ENCODE measurements at regions not wholly inside any gene's neighbourhood (a gene's known extent, or its start where the extent isn't known, plus 50 kb on each side); places are given as distances from the start of the nearest gene placed in this dataset.

DNA sequence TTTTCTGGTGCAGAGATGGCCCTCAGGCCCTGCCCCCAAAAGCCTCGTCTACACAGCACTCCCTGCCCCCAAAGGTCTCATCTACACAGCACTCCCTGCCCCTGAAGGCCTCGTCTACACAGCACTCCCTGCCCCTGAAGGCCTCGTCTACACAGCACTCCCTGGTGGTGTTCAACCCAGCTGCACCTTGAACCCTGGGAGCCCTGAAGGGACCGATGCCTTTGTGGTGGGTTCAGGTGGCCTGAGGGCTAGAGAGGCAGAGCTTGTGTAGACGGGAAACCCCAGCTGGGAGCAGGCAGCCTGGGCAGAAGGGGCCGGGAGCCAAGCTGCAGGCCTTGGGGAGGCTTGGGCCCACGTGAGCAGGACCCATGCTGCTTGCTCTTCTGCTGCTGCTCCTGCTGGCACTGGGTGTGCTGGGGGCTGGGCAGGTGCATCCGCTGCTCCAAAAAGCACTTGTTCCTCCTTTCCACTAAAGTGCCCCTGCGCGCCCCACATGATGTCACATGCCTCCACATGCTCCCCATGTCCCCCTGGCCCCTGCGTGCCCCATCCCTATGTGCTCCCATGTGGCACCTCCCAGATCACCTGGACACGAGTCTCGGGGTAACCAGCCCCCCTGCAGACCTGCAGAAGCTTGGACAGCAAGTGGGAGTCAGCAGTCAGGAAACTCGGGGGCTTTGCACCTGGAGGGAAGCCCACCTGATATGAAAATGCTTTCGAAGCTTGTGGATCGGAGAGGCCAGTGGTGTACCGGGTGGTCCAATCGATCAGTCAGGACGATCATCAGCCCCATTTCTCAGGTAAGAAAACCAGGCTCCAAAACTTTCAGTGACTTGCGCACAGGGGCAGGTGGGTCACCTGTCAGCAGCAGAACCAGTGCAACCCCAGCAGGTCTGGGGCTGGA, 94.9 kb upstream of the CTDP1 start:
- TF ChIP-seq, protein P1, sequence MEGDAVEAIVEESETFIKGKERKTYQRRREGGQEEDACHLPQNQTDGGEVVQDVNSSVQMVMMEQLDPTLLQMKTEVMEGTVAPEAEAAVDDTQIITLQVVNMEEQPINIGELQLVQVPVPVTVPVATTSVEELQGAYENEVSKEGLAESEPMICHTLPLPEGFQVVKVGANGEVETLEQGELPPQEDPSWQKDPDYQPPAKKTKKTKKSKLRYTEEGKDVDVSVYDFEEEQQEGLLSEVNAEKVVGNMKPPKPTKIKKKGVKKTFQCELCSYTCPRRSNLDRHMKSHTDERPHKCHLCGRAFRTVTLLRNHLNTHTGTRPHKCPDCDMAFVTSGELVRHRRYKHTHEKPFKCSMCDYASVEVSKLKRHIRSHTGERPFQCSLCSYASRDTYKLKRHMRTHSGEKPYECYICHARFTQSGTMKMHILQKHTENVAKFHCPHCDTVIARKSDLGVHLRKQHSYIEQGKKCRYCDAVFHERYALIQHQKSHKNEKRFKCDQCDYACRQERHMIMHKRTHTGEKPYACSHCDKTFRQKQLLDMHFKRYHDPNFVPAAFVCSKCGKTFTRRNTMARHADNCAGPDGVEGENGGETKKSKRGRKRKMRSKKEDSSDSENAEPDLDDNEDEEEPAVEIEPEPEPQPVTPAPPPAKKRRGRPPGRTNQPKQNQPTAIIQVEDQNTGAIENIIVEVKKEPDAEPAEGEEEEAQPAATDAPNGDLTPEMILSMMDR (conservative IDR thresholded peaks at IDR 0.05; ENCODE audit: low read length) = no peak
- H3K4me3 ChIP-seq (ENCODE audit: low read length) = no peak overlapping the region

DNA sequence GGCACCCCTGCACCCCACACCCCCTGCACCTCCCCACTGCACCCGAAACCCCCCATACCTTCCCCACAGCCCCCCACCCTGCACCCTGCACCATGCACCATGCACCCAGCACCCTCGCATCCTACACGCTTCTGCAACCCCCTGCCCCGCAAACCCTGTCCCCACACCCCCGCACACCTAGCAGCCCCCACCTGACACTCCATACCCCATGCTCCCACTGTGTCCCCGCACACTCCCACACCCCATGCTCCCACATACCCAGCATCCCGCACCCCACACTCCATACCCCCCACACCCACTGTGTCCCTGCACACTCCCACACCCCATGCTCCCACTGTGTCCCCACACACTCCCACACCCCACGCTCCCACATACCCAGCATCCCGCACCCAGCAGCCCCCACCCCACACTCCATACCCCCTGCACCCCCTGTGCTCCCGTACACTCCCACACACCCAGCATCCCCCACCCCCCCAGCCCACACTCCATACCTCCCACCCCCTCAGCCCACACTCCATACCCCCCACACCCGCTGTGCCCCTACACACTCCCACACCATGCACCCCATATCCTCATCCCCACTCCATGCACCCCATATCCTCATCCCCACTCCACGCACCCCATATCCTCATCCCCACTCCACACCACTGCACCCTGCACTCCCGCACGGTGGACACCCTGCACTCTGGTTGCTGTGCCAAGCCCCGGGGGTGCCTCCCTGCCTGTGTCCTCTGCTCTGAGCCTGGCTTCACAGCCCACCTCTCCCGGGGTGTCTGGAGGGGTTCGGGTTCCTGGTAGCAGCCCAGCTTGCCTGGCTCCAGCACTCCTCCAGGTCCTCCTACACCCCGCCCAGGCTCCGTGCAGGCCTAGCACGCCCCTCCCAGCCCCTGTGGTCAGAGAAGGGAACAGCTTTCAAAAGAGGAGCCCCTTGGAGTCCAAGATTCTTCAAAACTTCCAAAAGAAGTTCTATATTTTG, 93.9 kb upstream of the CTDP1 start:
- DNase-seq (ENCODE audit: low read depth) = no peak
- TF ChIP-seq, protein P1 (conservative IDR thresholded peaks at IDR 0.05; ENCODE audit: low read length) = no peak
- H3K4me3 ChIP-seq (ENCODE audit: low read length) = no peak overlapping the region

More for the DNA sequence above, 94.9 kb upstream of the CTDP1 start:
- DNase-seq (ENCODE audit: low read depth) = no peak

DNA sequence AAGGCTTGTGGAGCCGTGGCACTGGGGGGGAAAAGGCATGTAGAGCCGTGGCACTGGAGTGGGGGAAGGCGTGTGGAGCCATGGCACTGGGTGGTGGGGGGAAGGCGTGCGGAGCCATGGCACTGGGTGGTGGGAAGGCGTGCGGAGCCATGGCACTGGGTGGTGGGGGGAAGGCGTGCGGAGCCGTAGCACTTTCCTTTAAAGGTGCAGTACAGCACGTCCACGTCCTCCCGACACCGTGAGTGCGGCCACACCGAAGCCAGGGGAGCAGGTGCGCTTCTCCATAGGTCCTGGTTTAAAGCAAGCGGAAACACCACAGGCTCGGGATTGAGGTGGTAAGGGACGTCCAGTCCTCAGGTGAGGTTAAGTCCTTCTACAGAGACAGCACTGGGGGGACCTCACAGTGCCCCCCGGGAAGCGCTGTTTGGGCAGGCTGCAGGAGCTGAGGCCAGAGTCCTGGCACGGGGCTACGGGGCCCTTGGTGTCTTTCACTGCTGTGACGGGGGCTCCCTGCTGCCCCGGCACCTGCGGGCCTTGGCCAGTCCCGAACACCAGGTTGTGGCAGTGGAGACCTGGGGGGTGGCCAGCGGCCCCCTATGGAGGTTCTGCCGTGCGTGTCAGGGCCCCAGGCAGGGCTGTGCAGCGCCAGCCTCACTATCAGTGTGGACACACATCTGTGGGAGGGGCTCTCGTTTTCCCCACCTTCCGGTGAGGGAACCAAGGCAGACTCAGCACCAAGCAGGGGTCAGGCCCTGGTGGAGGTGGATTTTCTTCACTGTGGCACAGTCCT, 93.0 kb upstream of the CTDP1 start:
- no peak for DNase-seq (ENCODE audit: low read depth)
- TF ChIP-seq, protein P1 (conservative IDR thresholded peaks at IDR 0.05; ENCODE audit: low read length) = no peak
- H3K4me3 ChIP-seq (ENCODE audit: low read length) = no peak overlapping the region

DNA sequence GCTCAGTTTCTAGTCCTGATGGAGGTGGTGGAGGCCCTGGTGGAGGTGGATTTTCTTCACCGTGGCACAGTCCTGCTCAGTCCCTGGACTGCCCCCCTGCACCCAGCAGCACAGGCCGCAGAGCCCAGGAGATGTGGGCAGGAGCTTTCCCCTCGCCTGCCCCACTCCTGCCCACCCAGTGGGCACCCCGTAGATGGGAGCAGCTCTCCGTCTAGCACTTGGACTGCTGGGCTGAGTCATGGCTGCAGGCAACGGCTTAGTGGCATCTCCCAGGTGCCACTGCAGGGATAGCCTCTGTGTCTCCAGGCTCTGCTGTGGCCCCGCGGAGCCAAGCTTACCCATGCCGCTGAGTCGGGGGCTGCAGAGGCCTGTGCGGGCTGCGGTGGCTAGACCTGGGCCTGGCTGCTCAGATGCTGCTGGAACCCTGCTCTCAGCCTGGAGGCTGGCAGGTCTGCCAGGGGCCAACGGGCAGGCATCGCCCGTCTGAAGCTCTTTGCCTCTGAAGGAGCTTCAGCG, 92.3 kb upstream of the CTDP1 start:
- TF ChIP-seq, protein P1 (conservative IDR thresholded peaks at IDR 0.05; ENCODE audit: low read length) = no peak
- no peak overlapping the region for H3K4me3 ChIP-seq (ENCODE audit: low read length)
- no peak for DNase-seq (ENCODE audit: low read depth)

DNA sequence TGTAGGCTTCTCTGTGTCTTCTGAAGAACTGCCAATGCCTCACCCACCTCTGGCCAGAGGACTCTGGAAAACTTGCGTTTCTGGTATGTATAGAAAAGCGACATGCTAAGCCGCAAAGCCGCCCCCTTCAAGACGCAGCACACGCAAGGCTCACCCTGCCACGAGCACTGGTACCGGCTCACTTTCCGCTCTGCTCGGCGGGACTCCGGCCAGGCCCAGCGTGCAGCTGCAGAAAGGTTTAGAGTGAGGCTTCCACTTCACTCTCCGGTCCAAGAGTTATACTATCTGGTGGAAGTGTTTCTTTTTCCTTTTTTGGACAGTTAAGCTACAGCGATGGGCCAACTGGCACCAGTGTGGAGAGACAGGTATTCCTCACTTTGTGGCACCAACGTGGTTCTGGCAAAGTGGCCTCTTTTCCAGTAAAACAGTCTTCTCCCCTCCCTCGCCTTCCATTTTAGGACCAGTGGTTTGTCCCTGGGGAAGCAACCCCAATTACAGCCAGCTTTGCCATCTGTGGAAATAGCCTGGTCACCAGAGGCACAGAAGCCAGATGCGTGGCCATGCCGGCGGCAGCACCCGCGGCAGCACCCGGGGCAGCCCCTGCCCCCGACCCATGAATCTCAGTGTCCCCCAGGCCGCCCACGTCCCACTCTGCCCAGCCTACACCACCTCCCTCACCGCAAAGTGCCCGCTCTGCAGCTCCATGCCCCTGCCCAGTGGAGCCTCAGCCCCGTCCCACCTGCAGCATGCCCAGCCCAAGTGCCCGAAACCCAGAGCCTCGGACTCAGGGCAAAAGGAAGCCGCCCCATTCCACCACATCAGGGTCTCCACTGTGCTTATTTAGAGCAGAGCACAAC, 91.6 kb upstream of the CTDP1 start:
- no peak for DNase-seq (ENCODE audit: low read depth)
- no peak overlapping the region for H3K4me3 ChIP-seq (ENCODE audit: low read length)
- TF ChIP-seq, protein P1 (conservative IDR thresholded peaks at IDR 0.05; ENCODE audit: low read length) = no peak

Measured in AG10803 (cell line).